ENCODE measurements at regions not wholly inside any gene's neighbourhood (a gene's known extent, or its start where the extent isn't known, plus 50 kb on each side); places are given as distances from the start of the nearest gene placed in this dataset.
"Not testable (repeated sequence)": the region's sequence is repeated elsewhere in the genome, so short reads cannot be mapped to it uniquely, and the experiment has no call there.

- DNase-seq = no peak
These were observed 323.4 kb upstream of the EPHA6 start for GRCh38 chr3:96491023-96491422.

GRCh38 chr3:96491868-96492267 is 322.5 kb upstream of the EPHA6 start:
- no peak for DNase-seq

- DNase-seq = no peak
These were observed 304.1 kb upstream of the EPHA6 start for GRCh38 chr3:96510334-96510733.

- no peak for DNase-seq
These were observed 277.2 kb upstream of the EPHA6 start for GRCh38 chr3:96537165-96537564.

- no peak for DNase-seq
These were observed 276.2 kb upstream of the EPHA6 start for GRCh38 chr3:96538186-96538585.

- DNase-seq = no peak
These were observed 266.3 kb upstream of the EPHA6 start for GRCh38 chr3:96548073-96548472.

- no peak for DNase-seq
These were observed 237.5 kb upstream of the EPHA6 start for GRCh38 chr3:96576935-96577334.

- no peak for DNase-seq
These were observed 230.3 kb upstream of the EPHA6 start for GRCh38 chr3:96584066-96584465.

GRCh38 chr3:96606865-96607264 is 207.5 kb upstream of the EPHA6 start:
- not testable (repeated sequence) for DNase-seq

GRCh38 chr3:96619475-96619874 is 194.9 kb upstream of the EPHA6 start:
- peak in 1 of 5 experiments; percentile 19 for DNase-seq

GRCh38 chr3:96622878-96623277 is 191.5 kb upstream of the EPHA6 start:
- DNase-seq = no peak

GRCh38 chr3:96631050-96631449 is 183.3 kb upstream of the EPHA6 start:
- DNase-seq = no peak

- no peak for DNase-seq
These were observed 167.8 kb upstream of the EPHA6 start for GRCh38 chr3:96646596-96646995.

GRCh38 chr3:96657710-96658109 is 156.7 kb upstream of the EPHA6 start:
- no peak for DNase-seq

GRCh38 chr3:96671861-96672595 is 142.4 kb upstream of the EPHA6 start:
- not testable (repeated sequence) for DNase-seq

GRCh38 chr3:96677156-96677555 is 137.2 kb upstream of the EPHA6 start:
- no peak for DNase-seq

GRCh38 chr3:96678325-96678724 is 136.1 kb upstream of the EPHA6 start:
- no peak for DNase-seq

- no peak for DNase-seq
These were observed 113.8 kb upstream of the EPHA6 start for GRCh38 chr3:96700322-96701315.

GRCh38 chr3:96705895-96706294 is 108.5 kb upstream of the EPHA6 start:
- DNase-seq = no peak

- DNase-seq = no peak
These were observed 107.9 kb upstream of the EPHA6 start for GRCh38 chr3:96706509-96706908.

GRCh38 chr3:96711816-96712215 is 102.6 kb upstream of the EPHA6 start:
- DNase-seq = no peak

GRCh38 chr3:96712792-96713191 is 101.6 kb upstream of the EPHA6 start:
- DNase-seq = no peak

- no peak for DNase-seq
These were observed 94.5 kb upstream of the EPHA6 start for GRCh38 chr3:96719921-96720320.

- no peak for DNase-seq
These were observed 83.4 kb upstream of the EPHA6 start for GRCh38 chr3:96731031-96731430.

Measured in T-helper 2 cell (primary cell).